HS-27A (cell line): ENCODE measurements at regions not wholly inside any gene's neighbourhood (a gene's known extent, or its start where the extent isn't known, plus 50 kb on each side); places are given as distances from the start of the nearest gene placed in this dataset.

ENCODE experiments used
- DNase-seq: peaks from one replicate; pipeline ENCODE4 v3.0.0-alpha.2; 2012; ENCODE audit warnings: low read depth, missing footprints

GRCh38 chr4:18953613-18954012, 932.1 kb upstream of the LCORL start:
- DNase-seq, result no peak

DNA sequence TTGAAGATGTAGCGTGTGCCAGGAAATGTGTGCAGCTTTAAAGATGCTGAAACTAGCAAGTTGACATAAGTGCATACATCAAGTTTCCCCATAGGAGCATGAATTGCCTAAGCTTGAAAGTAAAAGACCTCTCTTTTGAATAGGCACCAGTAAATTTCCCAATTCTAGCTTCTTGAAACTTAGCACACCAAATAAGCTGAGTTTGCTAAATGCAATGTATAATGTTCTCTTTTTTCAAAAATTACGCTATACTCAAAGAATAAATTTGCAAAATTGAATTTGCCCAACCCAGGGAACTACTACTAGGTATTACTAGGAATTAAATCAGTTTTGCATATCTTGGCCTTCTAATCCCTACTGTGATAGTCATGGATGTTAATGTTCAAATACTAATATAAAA, 923.9 kb upstream of the LCORL start:
- no peak for DNase-seq

- no peak for DNase-seq
These were observed 921.3 kb upstream of the LCORL start for GRCh38 chr4:18942874-18943273.

GRCh38 chr4:18938343-18939099, 917.0 kb upstream of the LCORL start:
- DNase-seq, result no peak

- DNase-seq, result no peak
These were observed 916.2 kb upstream of the LCORL start for GRCh38 chr4:18937746-18938145.

GRCh38 chr4:18937080-18937479, 915.5 kb upstream of the LCORL start:
- no peak for DNase-seq

- DNase-seq, result no peak
These were observed 914.2 kb upstream of the LCORL start for GRCh38 chr4:18935659-18936345.

- no peak for DNase-seq
These were observed 912.6 kb upstream of the LCORL start for GRCh38 chr4:18934197-18934596.

- no peak for DNase-seq
These were observed 911.3 kb upstream of the LCORL start for GRCh38 chr4:18932730-18933339.

DNA sequence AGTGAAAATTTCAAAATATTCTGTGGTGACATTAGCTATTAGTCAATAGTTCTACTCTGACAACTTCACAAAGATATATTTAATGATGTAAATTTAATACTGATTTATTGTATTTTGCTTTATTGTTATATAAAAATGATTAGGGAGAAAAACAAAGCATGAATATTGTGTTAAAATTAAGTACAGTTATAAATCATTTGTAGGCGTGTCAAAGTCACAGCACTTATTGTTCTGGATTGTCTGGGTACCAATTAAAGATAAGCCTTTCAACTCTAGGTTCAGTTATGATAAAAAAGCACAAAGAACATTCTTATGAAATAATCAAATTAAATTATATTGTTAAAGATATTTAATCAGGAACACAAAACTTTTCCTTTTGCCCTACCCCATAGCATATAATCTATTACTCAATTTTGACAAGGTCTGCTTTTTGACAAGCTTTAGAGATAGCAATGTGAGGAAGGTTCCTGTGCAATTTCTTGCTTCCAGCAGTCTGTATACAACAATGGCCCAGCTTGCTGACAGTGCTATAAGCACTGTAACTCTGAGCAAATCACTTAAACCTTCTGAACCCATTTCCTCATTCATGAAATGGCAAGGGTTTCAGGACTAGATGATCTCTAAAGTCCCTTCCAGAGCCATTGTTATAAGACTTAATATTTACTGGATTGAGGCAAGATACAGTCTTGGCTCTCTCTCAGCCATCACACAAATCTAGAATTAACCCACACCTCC, 910.3 kb upstream of the LCORL start:
- DNase-seq, result no peak

GRCh38 chr4:18930487-18930886, 908.9 kb upstream of the LCORL start:
- no peak for DNase-seq

DNA sequence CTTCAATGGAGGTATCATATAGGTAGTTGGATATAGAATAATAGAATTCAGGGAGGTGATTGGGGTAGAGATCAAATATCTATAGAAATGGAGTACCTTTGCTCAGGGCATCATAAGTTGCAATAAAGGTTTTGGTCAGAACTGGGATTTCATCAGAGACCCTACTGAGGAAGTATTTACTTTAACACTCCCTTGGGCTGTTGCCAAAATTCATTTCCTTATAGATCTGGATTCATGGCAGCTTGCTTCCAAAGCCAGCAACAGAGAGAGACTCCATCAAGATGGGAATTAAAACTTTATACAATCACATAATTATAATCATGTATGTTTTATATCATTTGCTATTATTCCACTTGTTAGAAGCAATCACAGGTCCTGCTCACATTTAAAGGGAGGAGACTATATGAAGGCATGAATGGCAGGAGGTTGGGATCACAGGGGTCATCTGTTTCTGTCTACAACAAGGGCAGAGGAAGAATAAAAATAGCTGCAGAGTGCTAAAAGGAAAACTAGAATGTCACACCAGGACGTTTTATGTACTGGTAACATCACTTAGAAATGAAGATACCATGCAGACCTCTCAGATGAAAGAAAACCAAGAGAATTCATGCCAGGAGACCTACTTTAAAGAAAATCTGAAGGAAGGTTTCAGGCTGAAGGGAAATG, 902.1 kb upstream of the LCORL start:
- DNase-seq, result no peak

DNA sequence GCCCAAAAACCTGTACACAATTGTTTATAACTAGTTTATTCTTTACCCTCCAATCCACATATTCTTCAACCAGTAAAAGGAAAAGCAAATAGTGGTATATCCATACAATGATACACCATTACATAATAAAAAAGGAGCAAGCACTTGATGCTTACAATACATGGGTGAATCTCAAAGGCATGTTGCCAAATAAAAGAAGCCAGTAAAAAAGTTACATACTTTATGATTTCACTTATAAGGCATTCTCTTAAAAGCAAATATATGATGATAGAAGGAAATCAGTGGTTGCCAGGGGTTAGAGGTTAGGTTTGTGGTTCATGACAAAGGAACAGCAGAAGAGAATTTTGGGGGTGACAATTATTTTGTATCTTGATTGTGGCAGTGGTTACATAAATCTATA, 896.1 kb upstream of the LCORL start:
- DNase-seq, result no peak

- DNase-seq, result no peak
These were observed 892.6 kb upstream of the LCORL start for GRCh38 chr4:18914182-18914581.

GRCh38 chr4:18894928-18895327, 873.4 kb upstream of the LCORL start:
- no peak for DNase-seq

- DNase-seq, result peak; percentile 38
These were observed 860.9 kb upstream of the LCORL start for GRCh38 chr4:18882468-18882867.

DNA sequence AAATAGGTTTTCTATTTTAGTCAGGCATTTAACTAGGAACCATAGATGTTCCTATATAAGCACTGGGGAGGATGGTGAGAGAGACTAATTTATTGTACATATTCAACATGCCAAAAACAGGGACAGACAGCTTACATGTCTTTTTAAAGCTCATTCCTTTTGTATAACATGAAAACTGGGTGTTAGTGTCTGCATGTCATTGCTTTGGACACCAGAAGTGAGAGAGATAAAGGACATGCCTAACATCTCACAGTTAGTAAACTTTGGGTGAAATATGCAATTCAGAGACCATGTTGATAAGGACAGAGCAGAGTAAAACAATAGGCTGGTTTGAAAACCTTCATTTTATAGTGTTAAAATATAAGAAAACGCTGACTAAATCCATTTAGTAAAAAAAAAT, 860.0 kb upstream of the LCORL start:
- no peak for DNase-seq

DNA sequence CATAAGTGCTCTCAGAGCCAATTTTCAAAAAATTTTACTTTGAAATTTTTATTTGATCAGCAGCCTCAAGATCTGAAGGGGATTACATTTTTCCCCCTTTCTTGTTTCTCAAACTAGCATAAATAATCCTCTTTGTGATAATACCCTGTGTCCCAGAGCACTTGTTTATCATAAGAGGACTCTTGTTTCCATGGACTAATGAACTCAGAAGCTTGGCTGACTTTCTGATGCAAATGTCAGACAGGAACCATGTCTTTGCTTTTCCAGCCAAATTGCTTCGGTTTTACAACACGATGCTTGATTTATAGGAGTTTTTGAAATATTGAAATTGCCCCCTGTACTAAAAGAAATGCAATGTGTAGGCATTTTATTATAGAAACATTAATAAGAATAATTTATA, 859.3 kb upstream of the LCORL start:
- no peak for DNase-seq

DNA sequence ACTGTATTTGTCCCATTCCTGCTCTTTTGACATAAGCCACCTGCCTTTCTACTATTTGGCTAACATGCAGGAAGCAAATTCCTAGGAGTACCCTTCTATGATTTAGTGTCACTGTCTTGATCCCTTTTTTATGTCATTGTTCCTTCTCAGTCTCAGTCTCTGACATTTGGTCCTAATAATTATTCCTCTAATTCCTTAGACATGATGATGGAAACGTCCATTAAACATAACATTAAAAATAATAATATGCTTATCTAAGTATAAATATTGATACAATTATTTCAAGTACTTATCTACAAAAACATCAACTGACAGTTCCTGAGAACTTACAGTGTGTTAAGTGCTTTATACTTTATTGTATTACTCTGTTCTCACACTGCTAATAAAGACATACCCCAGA, 857.0 kb upstream of the LCORL start:
- no peak for DNase-seq

DNA sequence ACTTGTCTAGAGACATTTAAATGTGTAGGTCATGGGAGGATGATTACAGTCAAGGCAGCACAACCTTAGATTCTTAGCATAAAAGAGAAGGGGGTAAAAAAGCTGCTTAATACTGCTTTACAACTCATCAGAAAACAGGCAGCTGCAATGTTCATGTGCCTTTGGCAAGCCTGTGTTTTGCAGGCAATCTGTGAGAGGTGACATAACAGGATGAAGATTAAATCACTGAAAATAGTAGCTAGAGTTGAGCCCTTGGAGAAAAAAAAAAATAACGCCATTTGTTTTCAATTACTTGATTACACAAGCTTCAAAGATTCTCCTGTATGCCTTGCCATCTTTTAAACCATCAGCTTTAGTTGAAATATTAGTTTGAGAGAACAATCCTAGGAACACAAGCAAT, 847.6 kb upstream of the LCORL start:
- no peak for DNase-seq

- DNase-seq, result no peak
These were observed 839.4 kb upstream of the LCORL start for GRCh38 chr4:18860836-18861530.

DNA sequence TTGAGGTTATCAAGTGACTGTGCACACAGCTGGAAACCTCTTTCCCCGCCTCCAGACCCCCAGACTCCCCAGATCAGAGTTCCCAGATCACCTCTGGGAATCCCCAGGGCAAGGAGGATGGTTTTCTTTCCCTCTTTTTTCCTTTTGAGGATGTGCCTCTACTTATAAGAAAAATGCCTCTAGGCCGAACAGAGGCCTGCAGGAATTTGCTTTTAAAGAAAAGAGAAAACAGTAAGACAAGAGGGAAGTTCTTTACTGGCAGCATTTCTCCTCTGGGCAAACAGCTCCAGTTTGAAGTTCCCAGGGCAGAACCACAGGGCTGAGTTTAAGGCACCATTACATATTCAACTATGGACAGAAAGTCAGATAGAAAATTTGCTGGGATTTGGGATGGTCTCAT, 837.9 kb upstream of the LCORL start:
- no peak for DNase-seq
